ENCODE measurements at regions not wholly inside any gene's neighbourhood (a gene's known extent, or its start where the extent isn't known, plus 50 kb on each side); places are given as distances from the start of the nearest gene placed in this dataset.

- no peak for TF ChIP-seq CTCF (IDR thresholded peaks at IDR 0.05; ENCODE audit: low read depth, low read length)
- DNase-seq (ENCODE audit: low read depth, low spot score): no peak
- no peak overlapping the region for H3K27ac ChIP-seq (ENCODE audit: low read depth, low read length)
- H3K27me3 ChIP-seq (ENCODE audit: control insufficient read depth, insufficient read depth, low read length): no peaks in the 10 kb centered on the region
- H3K9me3 ChIP-seq (ENCODE audit: control insufficient read depth, insufficient read depth, low read length): no peaks in the 10 kb centered on the region
- CTCF ChIA-PET: no interaction called here
- H3K4me3 ChIP-seq (ENCODE audit: low read depth, low read length): no peak overlapping the region
- POLR2A ChIA-PET: no interaction called here
Observed at GRCh38 chr3:180252683-180253082, 215.9 kb upstream of the PEX5L start.

- no peak for DNase-seq (ENCODE audit: low read depth, low spot score)
- no peaks in the 10 kb centered on the region for H3K27me3 ChIP-seq (ENCODE audit: control insufficient read depth, insufficient read depth, low read length)
- no peak overlapping the region for H3K4me3 ChIP-seq (ENCODE audit: low read depth, low read length)
- POLR2A ChIA-PET: no interaction called here
- no peak for TF ChIP-seq CTCF (IDR thresholded peaks at IDR 0.05; ENCODE audit: low read depth, low read length)
- no peak overlapping the region for H3K27ac ChIP-seq (ENCODE audit: low read depth, low read length)
- CTCF ChIA-PET: no interaction called here
- no peaks in the 10 kb centered on the region for H3K9me3 ChIP-seq (ENCODE audit: control insufficient read depth, insufficient read depth, low read length)
Observed at GRCh38 chr3:180253283-180253682, 216.5 kb upstream of the PEX5L start.

GRCh38 chr3:180264479-180264878 lies 227.7 kb upstream of the PEX5L start:
- no peak for TF ChIP-seq CTCF (IDR thresholded peaks at IDR 0.05; ENCODE audit: low read depth, low read length)
- no peak for DNase-seq (ENCODE audit: low read depth, low spot score)
- CTCF ChIA-PET: no interaction called here

GRCh38 chr3:180265551-180265950 lies 228.8 kb upstream of the PEX5L start:
- ChIA-PET POLR2A (no interaction called here), CTCF (no interaction called here)
- Histone ChIP-seq H3K27me3 (ENCODE audit: control insufficient read depth, insufficient read depth, low read length) (no peaks in the 10 kb centered on the region), H3K4me3 (ENCODE audit: low read depth, low read length) (peak overlapping the region; percentile 18), H3K9me3 (ENCODE audit: control insufficient read depth, insufficient read depth, low read length) (peaks cover 2% of the 10 kb centered on the region; the same call in 1 of the 2 replicates), H3K27ac (ENCODE audit: low read depth, low read length) (no peak overlapping the region)
- DNase-seq (ENCODE audit: low read depth, low spot score): peak; percentile 45
- TF ChIP-seq CTCF (IDR thresholded peaks at IDR 0.05; ENCODE audit: low read depth, low read length): no peak

More at GRCh38 chr3:180264479-180264878, 227.7 kb upstream of the PEX5L start:
- Histone ChIP-seq H3K27me3 (ENCODE audit: control insufficient read depth, insufficient read depth, low read length) (no peaks in the 10 kb centered on the region), H3K4me3 (ENCODE audit: low read depth, low read length) (no peak overlapping the region), H3K9me3 (ENCODE audit: control insufficient read depth, insufficient read depth, low read length) (peaks cover 3% of the 10 kb centered on the region; the same call in 1 of the 2 replicates), H3K27ac (ENCODE audit: low read depth, low read length) (no peak overlapping the region)
- POLR2A ChIA-PET: no interaction called here

GRCh38 chr3:180267202-180267843 lies 230.6 kb upstream of the PEX5L start:
- ChIA-PET POLR2A (no interaction called here), CTCF (interaction anchor here (1.1 kb wide), 1 partner anchor 20 kb away, joined by 3 read pairs; no protein-coding TSS in a partner anchor)
- Histone ChIP-seq H3K27ac (ENCODE audit: low read depth, low read length) (no peak overlapping the region), H3K9me3 (ENCODE audit: control insufficient read depth, insufficient read depth, low read length) (no peaks in the 10 kb centered on the region), H3K4me3 (ENCODE audit: low read depth, low read length) (no peak overlapping the region), H3K27me3 (ENCODE audit: control insufficient read depth, insufficient read depth, low read length) (no peaks in the 10 kb centered on the region)
- no peak for DNase-seq (ENCODE audit: low read depth, low spot score)
- TF ChIP-seq CTCF (IDR thresholded peaks at IDR 0.05; ENCODE audit: low read depth, low read length): no peak
